NCI-H82 treated with DMSO at 0.1 percent for 48 hours (cell line): ENCODE measurements at regions not wholly inside any gene's neighbourhood (a gene's known extent, or its start where the extent isn't known, plus 50 kb on each side); places are given as distances from the start of the nearest gene placed in this dataset.
A peak's percentile ranks its signal among the peaks of the same experiment; 100 is the strongest.

Experiments used
- DNase-seq: peaks from one replicate; lab custom pipeline; 2025; ENCODE audit not compliant: unreplicated experiment; lab: John Stamatoyannopoulos, UW

DNA sequence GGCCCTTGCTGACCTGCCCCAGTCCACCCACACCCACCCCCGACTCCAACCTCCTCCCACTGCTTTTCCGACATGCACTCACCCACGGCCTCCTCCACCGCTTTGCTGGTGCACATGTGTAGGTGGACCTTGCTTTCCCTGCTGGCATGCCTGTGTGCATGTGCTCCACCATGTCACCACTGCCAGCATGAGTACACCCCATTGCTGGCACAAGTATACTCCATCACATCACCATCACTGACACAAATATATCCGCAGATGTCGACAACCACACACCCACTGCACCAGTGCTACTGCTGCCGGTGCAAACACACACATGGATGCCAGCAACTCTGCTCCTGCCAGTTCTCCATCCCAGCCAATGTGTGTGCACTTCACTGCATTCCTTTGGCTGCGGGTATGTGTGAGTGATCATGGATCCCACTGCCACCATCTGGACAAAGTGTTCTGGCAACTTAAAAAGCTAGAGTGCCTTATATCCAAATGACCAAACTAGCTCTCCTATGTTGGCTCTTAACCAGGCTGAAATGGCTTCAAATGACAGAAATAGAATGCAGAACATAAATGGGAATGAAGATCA is 1072.3 kb downstream of the RAPGEF2 start:
- DNase-seq: no peak

DNA sequence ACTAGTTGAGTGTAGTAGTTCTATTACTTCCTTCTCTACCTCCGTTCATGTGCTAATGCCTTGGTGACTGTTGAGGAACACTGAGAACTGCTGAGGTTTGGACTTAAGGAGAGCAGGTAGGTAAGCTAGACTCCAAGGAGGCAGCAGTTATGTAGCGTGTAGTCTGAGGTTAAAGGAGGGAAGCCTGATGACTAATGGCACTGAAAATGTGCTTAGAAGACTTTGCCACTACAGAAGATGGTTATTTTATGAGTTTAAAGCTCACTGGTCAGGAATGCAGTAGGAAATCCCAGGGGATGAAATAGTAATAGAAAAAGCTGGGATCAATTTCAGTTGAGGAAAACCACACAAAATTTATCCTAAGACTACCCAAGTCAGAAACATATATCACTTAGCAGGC is 1077.3 kb downstream of the RAPGEF2 start:
- DNase-seq: no peak

DNA sequence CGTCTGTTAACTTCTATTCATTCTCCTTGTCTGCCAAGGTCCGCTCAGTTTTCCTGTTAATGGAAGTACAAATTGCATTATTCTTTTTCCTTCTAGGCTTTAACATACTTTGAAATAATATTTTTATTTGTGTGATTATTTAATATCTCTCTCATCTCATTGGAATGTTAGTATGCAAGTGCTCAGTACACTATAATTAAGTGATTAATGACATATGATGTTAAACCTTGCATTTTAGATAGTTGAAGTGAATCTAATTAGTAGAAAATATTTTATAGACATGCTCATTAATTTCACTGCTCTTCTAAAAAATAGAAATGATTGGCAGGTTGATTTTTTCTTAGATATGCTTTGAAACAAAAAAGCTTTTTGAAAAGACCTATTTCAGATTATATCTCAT is 1079.8 kb downstream of the RAPGEF2 start:
- no peak for DNase-seq

GRCh38 chr4:160184884-160185283 is 1082.0 kb downstream of the RAPGEF2 start:
- DNase-seq: peak; percentile 40

DNA sequence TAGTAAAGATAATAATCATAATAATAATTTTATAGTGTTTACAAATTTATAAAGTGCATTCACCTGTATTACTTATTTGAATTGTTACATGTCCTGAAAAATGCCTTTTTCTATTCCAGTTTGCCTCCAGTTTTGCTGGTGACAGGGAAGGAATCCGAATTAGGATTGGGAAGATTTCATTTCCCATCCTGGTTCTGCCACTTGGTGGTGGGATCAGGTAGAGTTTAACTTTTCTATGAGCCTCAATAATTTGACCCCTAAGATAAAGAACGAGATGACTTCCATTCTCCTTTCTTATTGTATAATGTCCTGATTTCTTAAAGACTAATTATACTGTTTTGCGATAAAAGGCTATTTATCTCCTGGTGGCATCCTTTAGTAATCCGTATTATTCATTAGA is 1090.9 kb downstream of the RAPGEF2 start:
- no peak for DNase-seq

GRCh38 chr4:160194716-160195115 is 1091.8 kb downstream of the RAPGEF2 start:
- DNase-seq: no peak

- no peak for DNase-seq
Observed at GRCh38 chr4:160202802-160203201, 1099.9 kb downstream of the RAPGEF2 start.

GRCh38 chr4:160212078-160212477 is 1109.2 kb downstream of the RAPGEF2 start:
- DNase-seq: no peak

DNA sequence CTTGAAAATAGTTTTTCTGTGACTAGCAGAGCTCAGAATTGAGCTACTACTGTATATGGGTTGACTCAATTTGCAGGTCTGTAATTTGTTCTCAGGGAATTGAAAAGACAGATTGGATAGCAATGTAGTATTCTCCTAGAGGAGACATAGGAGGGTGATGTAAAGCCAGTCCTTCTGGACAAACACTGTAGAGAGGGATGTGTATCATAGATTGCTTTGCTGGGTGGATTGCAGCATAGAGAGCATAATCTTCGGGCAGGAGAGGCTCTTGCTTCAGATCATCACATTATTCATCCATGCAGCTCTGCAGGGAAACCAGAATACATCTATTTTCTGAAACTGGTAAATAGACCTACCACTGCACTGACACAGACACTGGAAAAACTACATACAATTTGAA is 1110.5 kb downstream of the RAPGEF2 start:
- no peak for DNase-seq

DNA sequence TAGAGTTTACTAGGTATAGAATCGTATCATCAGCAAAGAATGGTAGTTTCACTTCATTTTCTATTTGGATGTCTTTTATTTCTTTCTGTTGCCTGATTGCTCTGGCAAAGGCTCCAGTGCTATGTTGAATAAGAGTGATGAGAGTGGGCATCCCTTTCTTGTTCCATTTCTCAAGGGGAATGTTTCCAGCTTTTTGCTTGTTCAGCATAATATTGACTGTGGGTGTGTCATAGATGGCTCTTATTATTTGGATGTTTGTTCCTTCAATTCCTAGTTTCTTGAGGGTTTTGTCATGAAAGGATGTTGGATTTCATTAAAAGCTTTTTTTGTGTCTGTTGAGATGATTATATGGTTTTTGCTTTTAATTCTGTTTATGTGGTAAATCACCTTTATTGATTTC is 1114.5 kb downstream of the RAPGEF2 start:
- DNase-seq: no peak

GRCh38 chr4:160224049-160224448 is 1121.2 kb downstream of the RAPGEF2 start:
- DNase-seq: no peak

- no peak for DNase-seq
Observed at GRCh38 chr4:160233141-160233540, 1130.3 kb downstream of the RAPGEF2 start.

DNA sequence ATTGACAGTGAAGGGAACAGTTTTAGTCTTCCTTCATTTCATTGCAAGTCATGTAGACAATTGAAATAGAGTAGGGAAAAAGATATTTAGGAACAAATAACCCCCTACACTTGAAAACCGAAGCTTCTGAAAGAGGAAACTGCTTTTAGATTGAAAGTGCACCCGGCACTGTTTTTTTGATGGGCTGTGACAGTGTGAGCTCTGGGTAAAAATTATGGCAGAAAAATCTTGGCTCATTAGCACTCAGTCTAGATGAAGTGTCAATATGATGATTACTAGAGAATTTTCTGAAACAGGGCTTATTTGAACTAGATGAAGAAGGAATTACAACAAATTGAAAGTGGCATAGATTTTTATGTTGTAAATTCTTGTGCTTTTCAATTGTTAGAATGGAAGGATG is 1132.4 kb downstream of the RAPGEF2 start:
- no peak for DNase-seq

DNA sequence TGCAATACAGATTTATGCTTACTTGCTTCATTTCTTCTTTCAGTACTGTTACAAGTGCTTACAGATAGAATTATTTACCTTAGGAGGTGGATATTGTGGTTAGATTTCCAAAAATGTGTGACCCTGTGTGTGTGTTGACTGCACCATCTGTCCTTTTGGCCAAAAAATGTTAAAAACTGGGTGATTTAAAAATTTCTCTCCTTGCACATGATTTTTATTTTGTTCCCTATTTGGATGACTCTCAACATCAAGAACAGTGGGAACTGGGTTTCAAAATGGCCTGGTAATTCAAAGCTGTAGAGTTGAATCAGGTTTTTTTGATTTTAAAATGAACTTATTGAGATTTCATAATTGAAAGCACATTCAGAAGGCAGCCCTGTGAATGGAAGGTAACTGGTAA is 1132.9 kb downstream of the RAPGEF2 start:
- no peak for DNase-seq

- no peak for DNase-seq
Observed at GRCh38 chr4:160238790-160239189, 1135.9 kb downstream of the RAPGEF2 start.

GRCh38 chr4:160247091-160247656 is 1144.3 kb downstream of the RAPGEF2 start:
- DNase-seq: no peak

DNA sequence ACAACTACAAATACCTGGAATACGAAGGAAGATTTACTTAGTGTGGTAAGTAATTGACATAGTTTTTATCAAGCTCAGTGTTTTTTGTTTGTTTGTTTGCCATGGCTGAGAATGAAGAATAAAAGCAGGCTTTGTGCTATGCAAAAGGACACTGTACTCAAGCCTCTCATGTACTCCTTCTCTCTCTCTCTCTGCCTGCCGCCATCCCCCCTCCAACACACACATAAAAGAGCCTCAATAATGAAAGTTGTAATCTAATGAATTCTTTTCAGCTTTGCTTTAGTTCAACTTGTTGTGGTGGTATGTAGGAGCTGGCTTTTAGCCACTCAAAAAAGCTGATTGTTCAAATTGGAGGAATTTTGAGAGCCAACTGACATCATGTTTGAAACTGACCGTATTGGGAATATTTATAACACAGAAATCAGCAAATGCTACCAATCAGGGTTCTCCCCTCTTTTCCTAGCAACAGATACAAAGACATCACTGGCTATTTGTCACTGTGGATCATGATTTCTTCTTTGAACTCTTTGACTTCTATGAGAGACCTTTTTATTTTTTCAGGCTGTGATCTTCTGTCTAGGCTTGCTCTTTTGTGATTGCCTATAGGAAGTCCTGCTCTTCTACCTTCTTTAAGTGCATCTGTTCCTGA is 1148.8 kb downstream of the RAPGEF2 start:
- DNase-seq: no peak

- DNase-seq: no peak
Observed at GRCh38 chr4:160257318-160257717, 1154.4 kb downstream of the RAPGEF2 start.

DNA sequence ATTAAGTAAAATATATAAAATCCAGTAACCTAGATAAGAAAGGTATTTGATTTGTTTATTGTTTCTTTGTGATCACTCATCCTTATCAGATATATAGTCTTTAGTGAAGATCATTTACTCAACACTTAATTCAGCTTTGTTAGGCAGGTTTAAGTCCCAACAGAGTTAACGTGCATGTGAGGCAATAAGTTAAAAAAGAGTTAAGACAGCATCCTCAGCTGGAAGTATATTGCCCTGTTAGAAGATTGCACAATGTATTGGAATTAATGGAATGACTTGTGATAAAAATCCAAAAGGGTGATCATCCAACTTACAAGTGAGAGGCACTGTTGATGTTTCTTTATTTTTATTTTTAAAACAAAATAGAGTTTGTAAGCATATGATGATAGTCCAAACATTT is 1162.1 kb downstream of the RAPGEF2 start:
- no peak for DNase-seq

DNA sequence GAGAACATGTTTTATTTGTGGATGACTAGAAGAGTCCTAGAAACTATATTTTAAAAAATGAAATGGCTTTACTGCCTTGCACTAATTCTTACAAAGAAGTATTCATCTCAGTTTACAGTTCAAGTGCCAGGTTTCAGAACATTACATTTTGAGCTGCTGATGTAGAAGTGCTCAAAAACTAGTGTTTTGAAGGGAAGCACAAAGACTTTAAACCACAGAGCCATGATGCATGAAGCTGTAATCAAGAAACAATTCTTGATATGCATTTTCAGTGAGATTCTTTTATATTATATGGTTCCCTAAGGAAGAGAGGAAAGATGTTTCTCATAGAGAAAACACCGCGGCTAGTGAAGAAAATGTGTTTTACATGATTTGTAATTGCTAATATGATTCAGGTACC is 1163.0 kb downstream of the RAPGEF2 start:
- DNase-seq: no peak

GRCh38 chr4:160276785-160277325 is 1174.0 kb downstream of the RAPGEF2 start:
- peak; percentile 45 for DNase-seq

GRCh38 chr4:160283081-160283480 is 1180.2 kb downstream of the RAPGEF2 start:
- DNase-seq: no peak

DNA sequence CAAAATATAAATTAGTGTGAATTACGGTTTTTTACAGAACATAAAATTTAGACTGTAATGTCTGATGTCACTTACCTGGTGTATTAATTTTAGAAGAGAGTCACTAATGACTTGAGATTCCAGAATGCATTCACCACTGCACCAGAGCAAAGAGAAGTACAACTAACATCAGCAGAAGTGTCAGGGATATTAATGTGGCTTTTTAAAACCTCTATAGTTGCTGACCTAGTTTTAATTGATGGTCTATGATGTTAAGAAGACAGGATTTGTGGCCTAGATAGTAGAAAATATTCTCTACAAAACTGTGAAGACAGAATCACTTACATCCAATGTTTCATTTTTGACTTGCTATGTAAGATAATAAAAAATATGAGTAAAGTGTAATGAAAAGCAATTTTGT is 1181.6 kb downstream of the RAPGEF2 start:
- no peak for DNase-seq
